Mesenchymal stem cell (in vitro differentiated cells and primary cell): ENCODE measurements at regions not wholly inside any gene's neighbourhood (a gene's known extent, or its start where the extent isn't known, plus 50 kb on each side); places are given as distances from the start of the nearest gene placed in this dataset.
A peak's percentile ranks its signal among the peaks of the same experiment; 100 is the strongest.

ENCODE experiments used
- DNase-seq: peaks from one replicate; pipeline ENCODE4 v3.0.0-alpha.2; 2013
- H2AFZ ChIP-seq: one replicate; pipeline ENCODE4 v1.6.1; 2013; ENCODE audit warnings: low read depth, mild to moderate bottlenecking, control low read depth, inconsistent platforms, low read length, moderate library complexity
- H2AK5ac ChIP-seq: 2 replicates; pipeline ENCODE4 v1.6.1; 2013; ENCODE audit warnings: low read length, moderate library complexity, mild to moderate bottlenecking, inconsistent platforms; ENCODE audit not compliant: severe bottlenecking
- H2BK120ac ChIP-seq: one replicate; pipeline ENCODE4 v1.6.1; 2013; ENCODE audit warnings: low read depth, mild to moderate bottlenecking, inconsistent platforms, low read length, moderate library complexity
- H2BK12ac ChIP-seq, 2 experiments: one replicate each; pipeline ENCODE4 v1.6.1; 2013; ENCODE audit warnings: inconsistent platforms in 2 of 2, low read length in 2 of 2, mild to moderate bottlenecking in 2 of 2, moderate library complexity in 2 of 2, control low read depth in 1 of 2
- H2BK15ac ChIP-seq: one replicate; pipeline ENCODE4 v1.6.1; 2013; ENCODE audit warnings: mild to moderate bottlenecking, low read depth, inconsistent platforms; ENCODE audit not compliant: poor library complexity, severe bottlenecking
- H2BK5ac ChIP-seq: 2 replicates; pipeline ENCODE4 v1.6.1; 2013; ENCODE audit warnings: low read depth, mild to moderate bottlenecking, low read length, control low read depth, inconsistent platforms; ENCODE audit not compliant: poor library complexity, severe bottlenecking
- H3K14ac ChIP-seq, 2 experiments: one replicate each; pipeline ENCODE4 v1.6.1; 2013; ENCODE audit warnings: inconsistent platforms in 2 of 2, low read length in 2 of 2, control low read depth in 1 of 2, mild to moderate bottlenecking in 1 of 2, moderate library complexity in 1 of 2
- H3K18ac ChIP-seq, 2 experiments: one replicate each; pipeline ENCODE4 v1.6.1; 2013; ENCODE audit warnings: inconsistent platforms in 2 of 2, low read length in 2 of 2, control low read depth in 1 of 2, low read depth in 1 of 2, mild to moderate bottlenecking in 1 of 2
- H3K23ac ChIP-seq, 2 experiments: one replicate each; pipeline ENCODE4 v1.6.1; 2013; ENCODE audit warnings: inconsistent platforms in 2 of 2, low read length in 2 of 2, mild to moderate bottlenecking in 2 of 2, moderate library complexity in 2 of 2, control low read depth in 1 of 2
- H3K27ac ChIP-seq: 2 replicates; pipeline ENCODE4 v1.5.1; 2013; ENCODE audit warnings: mild to moderate bottlenecking, moderate library complexity, low read length, control low read depth, inconsistent platforms; ENCODE audit not compliant: poor library complexity, severe bottlenecking
- H3K27me3 ChIP-seq, 2 experiments: 2 replicates each; pipeline versions ENCODE4 v1.6.1 to v1.7.0; 2013; ENCODE audit warnings: low read length in 2 of 2, mild to moderate bottlenecking in 2 of 2, moderate library complexity in 2 of 2, control low read depth in 1 of 2, inconsistent platforms in 1 of 2; ENCODE audit not compliant: control insufficient read depth in 1 of 2, insufficient read depth in 1 of 2
- H3K36me3 ChIP-seq, 2 experiments: 2 replicates each; pipeline versions ENCODE4 v1.6.1 to v1.7.0; 2013; ENCODE audit warnings: low read length in 2 of 2, control low read depth in 1 of 2, inconsistent platforms in 1 of 2, low read depth in 1 of 2, mild to moderate bottlenecking in 1 of 2; ENCODE audit not compliant: insufficient read depth in 2 of 2, control insufficient read depth in 1 of 2
- H3K4ac ChIP-seq, 2 experiments: one replicate each; pipeline ENCODE4 v1.6.1; 2013; ENCODE audit warnings: inconsistent platforms in 2 of 2, low read length in 2 of 2, mild to moderate bottlenecking in 2 of 2, moderate library complexity in 2 of 2, control low read depth in 1 of 2, low read depth in 1 of 2
- H3K4me1 ChIP-seq: 2 replicates; pipeline ENCODE4 v1.6.1; 2013; ENCODE audit warnings: low read depth, low read length, control low read depth; ENCODE audit not compliant: control insufficient read depth, insufficient read depth
- H3K4me2 ChIP-seq: 2 replicates; pipeline ENCODE4 v1.6.1; 2013; ENCODE audit warnings: low read length, mild to moderate bottlenecking, inconsistent platforms; ENCODE audit not compliant: poor library complexity, severe bottlenecking
- H3K4me3 ChIP-seq, 2 experiments: 2 replicates each; pipeline versions ENCODE4 v1.5.1 to v1.7.0; 2013; ENCODE audit warnings: low read length in 2 of 2, mild to moderate bottlenecking in 2 of 2, control low read depth in 1 of 2, low read depth in 1 of 2; ENCODE audit not compliant: insufficient read depth in 1 of 2
- H3K79me1 ChIP-seq: replicated peaks from 2 replicates; pipeline ENCODE4 v1.6.1; 2013; ENCODE audit warnings: mild to moderate bottlenecking, control low read depth, low read length, inconsistent platforms; ENCODE audit not compliant: poor library complexity, severe bottlenecking
- H3K9ac ChIP-seq: 2 replicates; pipeline ENCODE4 v1.7.0; 2013; ENCODE audit warnings: mild to moderate bottlenecking, low read length, moderate library complexity
- H3K9me3 ChIP-seq: 2 replicates; pipeline ENCODE4 v1.7.0; 2013; ENCODE audit warnings: mild to moderate bottlenecking, low read length; ENCODE audit not compliant: control insufficient read depth
- H4K8ac ChIP-seq: one replicate; pipeline ENCODE4 v1.6.1; 2013; ENCODE audit warnings: inconsistent platforms, mild to moderate bottlenecking, low read length, moderate library complexity
- H4K91ac ChIP-seq: one replicate; pipeline ENCODE4 v1.6.1; 2013; ENCODE audit warnings: mild to moderate bottlenecking, low read length, inconsistent platforms
- WGBS: methylation state at CpG from one replicate; pipeline ENCODE4 v1.1.7; 2013; ENCODE audit warnings: mixed read lengths; 5-methylcytosine and 5-hydroxymethylcytosine counted together

DNA sequence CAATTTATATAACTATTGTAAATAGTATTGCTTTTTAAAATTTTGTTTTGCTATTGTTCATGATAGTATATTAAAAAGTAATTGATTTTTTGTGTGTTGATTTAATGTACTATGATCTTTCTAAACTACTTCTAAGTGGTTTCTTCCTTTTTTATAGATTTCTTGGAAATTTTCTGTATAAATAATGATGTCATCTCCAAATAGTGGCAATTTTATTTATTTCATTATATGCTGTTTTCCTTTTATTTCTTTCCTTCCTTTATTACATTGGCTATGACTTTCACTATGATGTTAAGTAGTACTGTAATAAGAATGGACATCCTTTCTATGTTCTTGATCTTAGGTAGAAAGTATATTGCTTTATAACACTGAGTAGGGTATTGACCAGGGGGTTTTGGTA is 451.5 kb upstream of the SPTLC3 start:
- Histone ChIP-seq H2BK12ac (no peak overlapping the region), H2BK5ac (no peak overlapping the region), H2AFZ (no peak overlapping the region), H4K8ac (no peak overlapping the region), H3K4me3 (no peak overlapping the region), H3K23ac (no peak overlapping the region), H2BK15ac (no peak overlapping the region), H3K27me3 (no peaks in the 10 kb centered on the region), H3K9ac (no peak overlapping the region), H3K4me1 (no peaks in the 10 kb centered on the region), H3K27ac (no peak overlapping the region), H3K4ac (no peak overlapping the region), H3K14ac (no peak overlapping the region), H2AK5ac (no peak overlapping the region), H3K79me1 (no peaks in the 10 kb centered on the region), H3K9me3 (peaks cover 2% of the 10 kb centered on the region), H3K18ac (no peak overlapping the region), H3K36me3 (no peaks in the 10 kb centered on the region), H2BK120ac (no peak overlapping the region), H4K91ac (no peak overlapping the region), H3K4me2 (no peak overlapping the region)
- DNase-seq: no peak

GRCh38 chr20:12564979-12565378 is 443.8 kb upstream of the SPTLC3 start:
- H2BK120ac ChIP-seq: no peak overlapping the region
- H4K8ac ChIP-seq: no peak overlapping the region
- H2BK12ac ChIP-seq: no peak overlapping the region
- H4K91ac ChIP-seq: no peak overlapping the region
- no peaks in the 10 kb centered on the region for H3K4me1 ChIP-seq
- no peak overlapping the region for H3K4ac ChIP-seq
- H3K27me3 ChIP-seq: no peaks in the 10 kb centered on the region
- H3K79me1 ChIP-seq: no peaks in the 10 kb centered on the region
- no peak overlapping the region for H2AFZ ChIP-seq
- H2AK5ac ChIP-seq: no peak overlapping the region
- H3K4me3 ChIP-seq: no peak overlapping the region
- no peaks in the 10 kb centered on the region for H3K36me3 ChIP-seq
- H3K18ac ChIP-seq: no peak overlapping the region
- H3K14ac ChIP-seq: no peak overlapping the region
- H3K9me3 ChIP-seq: no peaks in the 10 kb centered on the region
- no peak overlapping the region for H3K23ac ChIP-seq
- H3K9ac ChIP-seq: no peak overlapping the region
- H3K27ac ChIP-seq: no peak overlapping the region
- no peak overlapping the region for H2BK5ac ChIP-seq
- no peak for DNase-seq
- 79% methylated on average over 3 of the region's 4 CpGs for WGBS
- no peak overlapping the region for H2BK15ac ChIP-seq
- H3K4me2 ChIP-seq: no peak overlapping the region

DNA sequence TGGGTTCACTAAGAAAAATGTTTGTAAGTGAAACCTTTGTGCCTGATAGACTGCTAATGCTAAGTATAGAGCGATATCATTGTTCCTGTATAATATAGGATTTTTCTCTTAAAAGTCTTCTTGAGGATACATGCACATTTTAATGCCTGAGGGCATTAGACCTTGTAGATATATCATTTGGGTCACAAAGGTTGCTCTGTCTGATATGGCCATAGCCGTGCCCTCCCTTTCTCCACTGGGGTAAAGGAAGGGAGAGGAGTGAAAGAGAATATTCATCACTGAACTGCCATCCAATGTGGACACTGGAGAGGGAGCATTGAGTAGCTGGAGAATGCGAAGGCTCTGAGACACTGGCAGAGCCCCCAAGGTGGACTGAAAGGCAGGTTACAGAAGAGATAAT is 442.2 kb upstream of the SPTLC3 start:
- H3K4me3 ChIP-seq: no peak overlapping the region
- H3K27me3 ChIP-seq: no peaks in the 10 kb centered on the region
- H2BK120ac ChIP-seq: no peak overlapping the region
- no peak overlapping the region for H4K91ac ChIP-seq
- no peak for DNase-seq
- H3K9me3 ChIP-seq: no peaks in the 10 kb centered on the region
- no peak overlapping the region for H4K8ac ChIP-seq
- H2BK5ac ChIP-seq: no peak overlapping the region
- no peak overlapping the region for H3K4ac ChIP-seq
- H3K18ac ChIP-seq: no peak overlapping the region
- H3K79me1 ChIP-seq: no peaks in the 10 kb centered on the region
- H2AK5ac ChIP-seq: no peak overlapping the region
- H3K27ac ChIP-seq: no peak overlapping the region
- no peak overlapping the region for H2AFZ ChIP-seq
- H2BK12ac ChIP-seq: no peak overlapping the region
- no peaks in the 10 kb centered on the region for H3K36me3 ChIP-seq
- H3K9ac ChIP-seq: no peak overlapping the region
- H3K23ac ChIP-seq: no peak overlapping the region
- no peak overlapping the region for H2BK15ac ChIP-seq
- no peak overlapping the region for H3K14ac ChIP-seq
- H3K4me1 ChIP-seq: no peaks in the 10 kb centered on the region
- no peak overlapping the region for H3K4me2 ChIP-seq
- 97% methylated on average over 3 of the region's 3 CpGs for WGBS

DNA sequence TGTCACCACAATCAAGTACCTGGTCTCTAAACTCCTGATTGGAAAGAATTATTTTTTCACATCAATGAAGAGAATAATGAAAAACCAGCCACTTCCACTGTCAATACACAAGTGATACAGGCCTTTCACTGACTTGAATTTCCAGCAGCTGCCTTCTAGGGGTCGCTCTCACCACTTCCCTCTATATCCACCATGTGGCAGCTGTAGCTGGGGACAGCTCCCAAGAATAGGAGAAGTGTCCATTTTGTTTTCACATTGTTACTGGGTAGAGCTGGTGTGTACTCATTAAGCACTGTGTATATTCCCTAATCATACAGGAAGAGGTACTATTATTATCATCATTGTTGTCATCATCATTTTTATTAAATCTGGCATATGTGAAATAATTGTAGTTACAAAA is 438.4 kb upstream of the SPTLC3 start:
- Histone ChIP-seq H3K36me3 (no peaks in the 10 kb centered on the region), H3K18ac (no peak overlapping the region), H3K23ac (no peak overlapping the region), H3K4me1 (no peaks in the 10 kb centered on the region), H3K79me1 (no peaks in the 10 kb centered on the region), H3K4me2 (no peak overlapping the region), H2BK120ac (no peak overlapping the region), H3K4ac (no peak overlapping the region), H3K27ac (no peak overlapping the region), H3K4me3 (no peak overlapping the region), H3K9me3 (no peaks in the 10 kb centered on the region), H3K27me3 (no peaks in the 10 kb centered on the region), H2BK5ac (no peak overlapping the region), H4K91ac (no peak overlapping the region), H2BK15ac (no peak overlapping the region), H2BK12ac (no peak overlapping the region), H4K8ac (no peak overlapping the region), H2AFZ (no peak overlapping the region), H3K9ac (no peak overlapping the region), H3K14ac (no peak overlapping the region), H2AK5ac (no peak overlapping the region)
- peak; percentile 36 for DNase-seq
- no CpG with 5 or more reads among the region's 1 CpG for WGBS
